ENCODE measurements at regions not wholly inside any gene's neighbourhood (a gene's known extent, or its start where the extent isn't known, plus 50 kb on each side); places are given as distances from the start of the nearest gene placed in this dataset.

- TF ChIP-seq, protein P1, sequence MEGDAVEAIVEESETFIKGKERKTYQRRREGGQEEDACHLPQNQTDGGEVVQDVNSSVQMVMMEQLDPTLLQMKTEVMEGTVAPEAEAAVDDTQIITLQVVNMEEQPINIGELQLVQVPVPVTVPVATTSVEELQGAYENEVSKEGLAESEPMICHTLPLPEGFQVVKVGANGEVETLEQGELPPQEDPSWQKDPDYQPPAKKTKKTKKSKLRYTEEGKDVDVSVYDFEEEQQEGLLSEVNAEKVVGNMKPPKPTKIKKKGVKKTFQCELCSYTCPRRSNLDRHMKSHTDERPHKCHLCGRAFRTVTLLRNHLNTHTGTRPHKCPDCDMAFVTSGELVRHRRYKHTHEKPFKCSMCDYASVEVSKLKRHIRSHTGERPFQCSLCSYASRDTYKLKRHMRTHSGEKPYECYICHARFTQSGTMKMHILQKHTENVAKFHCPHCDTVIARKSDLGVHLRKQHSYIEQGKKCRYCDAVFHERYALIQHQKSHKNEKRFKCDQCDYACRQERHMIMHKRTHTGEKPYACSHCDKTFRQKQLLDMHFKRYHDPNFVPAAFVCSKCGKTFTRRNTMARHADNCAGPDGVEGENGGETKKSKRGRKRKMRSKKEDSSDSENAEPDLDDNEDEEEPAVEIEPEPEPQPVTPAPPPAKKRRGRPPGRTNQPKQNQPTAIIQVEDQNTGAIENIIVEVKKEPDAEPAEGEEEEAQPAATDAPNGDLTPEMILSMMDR (IDR thresholded peaks at IDR 0.05; ENCODE audit: low read length): no peak
- no peak for TF ChIP-seq EZH2 (optimal IDR thresholded peaks at IDR 0.05; ENCODE audit: low read depth, low read length)
These were observed 310.7 kb upstream of the CCL2 start for GRCh38 chr17:33944412-33944811.

Data from MM.1S (cell line).